ENCODE measurements at regions not wholly inside any gene's neighbourhood (a gene's known extent, or its start where the extent isn't known, plus 50 kb on each side); places are given as distances from the start of the nearest gene placed in this dataset.
"Not testable (repeated sequence)": the region's sequence is repeated elsewhere in the genome, so short reads cannot be mapped to it uniquely, and the experiment has no call there.

GRCh38 chr3:18527691-18528090 lies 102.6 kb upstream of the SATB1 start:
- DNase-seq, result no peak

GRCh38 chr3:18526667-18527066 lies 101.5 kb upstream of the SATB1 start:
- DNase-seq, result peak; percentile 5

DNA sequence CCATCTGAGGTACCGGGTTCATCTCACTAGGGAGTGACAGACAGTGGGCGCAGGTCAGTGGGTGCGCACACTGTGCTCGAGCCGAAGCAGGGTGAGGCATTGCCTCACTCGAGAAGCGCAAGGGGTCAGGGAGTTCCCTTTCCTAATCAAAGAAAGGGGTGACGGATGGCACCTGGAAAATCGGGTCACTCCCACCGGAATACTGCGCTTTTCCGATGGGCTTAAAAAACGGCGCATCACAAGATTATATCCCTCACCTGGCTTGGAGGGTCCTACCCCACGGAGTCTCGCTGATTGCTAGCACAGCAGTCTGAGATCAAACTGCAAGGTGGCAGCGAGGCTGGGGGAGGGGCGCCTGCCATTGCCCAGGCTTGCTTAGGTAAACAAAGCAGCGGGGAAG lies 91.0 kb upstream of the SATB1 start:
- DNase-seq, result not testable (repeated sequence)

DNA sequence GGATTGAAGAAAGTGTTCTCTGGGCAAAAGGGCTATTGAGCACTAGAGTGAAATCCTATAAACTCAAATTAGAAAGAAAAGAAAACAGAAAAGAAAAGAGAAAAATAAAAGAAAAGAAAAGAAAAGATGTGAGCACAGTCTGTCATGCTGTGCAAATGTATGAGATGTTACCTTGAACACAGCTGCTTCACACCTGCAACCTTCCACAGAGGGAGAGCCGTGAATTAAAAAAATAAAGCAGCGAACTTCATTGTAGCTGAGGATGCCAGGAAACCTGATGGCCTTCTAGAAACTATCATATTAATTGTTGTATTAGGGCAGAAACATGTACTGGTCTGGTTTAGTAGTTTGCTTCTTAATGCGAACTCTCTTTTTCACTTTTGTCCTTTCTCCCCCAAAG lies 88.0 kb upstream of the SATB1 start:
- DNase-seq, result no peak

DNA sequence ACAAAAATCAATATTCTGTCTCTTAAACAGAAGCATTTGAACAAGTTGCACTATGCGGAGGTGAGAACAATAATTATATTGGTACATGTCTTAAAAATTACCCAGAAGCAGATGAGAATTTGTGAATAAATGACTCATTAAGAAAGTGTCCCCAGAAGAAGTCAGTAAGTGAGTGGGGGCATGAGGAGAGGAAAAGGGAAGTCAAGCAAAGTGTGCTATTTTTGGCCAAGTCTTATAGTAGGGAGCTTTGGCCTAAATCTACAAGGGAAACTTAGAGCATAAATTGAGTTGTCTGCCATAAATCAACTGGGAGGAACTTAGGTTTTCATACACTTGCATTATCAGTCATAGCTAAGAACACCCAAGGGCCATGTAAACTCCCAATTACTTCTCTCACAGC lies 86.9 kb upstream of the SATB1 start:
- DNase-seq, result peak; percentile 99

DNA sequence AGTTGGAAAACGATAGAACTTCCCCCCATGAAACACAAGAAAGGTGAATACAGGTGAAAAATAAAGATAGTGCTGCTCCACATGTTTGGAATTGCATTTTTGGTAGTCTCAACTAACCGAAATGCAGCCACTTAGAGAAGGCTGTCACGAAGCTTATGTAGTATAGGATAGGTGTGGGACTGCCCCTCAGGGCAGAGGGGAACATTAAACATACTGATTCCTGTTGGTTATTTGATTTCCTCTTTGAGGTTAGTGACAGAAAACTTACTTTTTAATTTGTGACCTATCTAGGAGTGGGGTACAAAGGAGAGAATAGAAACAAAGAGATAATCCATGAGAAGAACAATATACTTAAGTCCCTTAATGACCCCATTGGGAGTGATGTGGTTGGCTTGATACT lies 85.8 kb upstream of the SATB1 start:
- no peak for DNase-seq

GRCh38 chr3:18507333-18507732 lies 82.2 kb upstream of the SATB1 start:
- DNase-seq, result no peak

DNA sequence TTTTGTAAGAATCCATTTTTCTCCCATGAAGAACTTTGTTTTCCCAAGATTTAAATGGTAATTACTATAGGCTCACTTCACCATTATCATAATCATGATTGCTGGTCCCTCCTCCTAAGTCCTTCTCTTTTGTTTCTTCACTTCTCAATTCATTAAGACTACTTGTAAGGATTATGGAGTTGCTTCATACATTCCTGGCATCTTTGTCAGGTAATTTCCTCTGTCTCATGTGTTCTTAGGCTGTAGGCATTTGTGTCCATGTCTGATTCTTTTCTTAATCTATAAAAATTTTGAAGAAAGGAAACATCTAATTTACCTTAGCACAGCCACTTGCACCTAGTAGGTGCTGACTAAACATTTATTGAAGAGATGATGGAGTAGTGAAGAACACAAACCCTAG lies 79.9 kb upstream of the SATB1 start:
- DNase-seq, result no peak

DNA sequence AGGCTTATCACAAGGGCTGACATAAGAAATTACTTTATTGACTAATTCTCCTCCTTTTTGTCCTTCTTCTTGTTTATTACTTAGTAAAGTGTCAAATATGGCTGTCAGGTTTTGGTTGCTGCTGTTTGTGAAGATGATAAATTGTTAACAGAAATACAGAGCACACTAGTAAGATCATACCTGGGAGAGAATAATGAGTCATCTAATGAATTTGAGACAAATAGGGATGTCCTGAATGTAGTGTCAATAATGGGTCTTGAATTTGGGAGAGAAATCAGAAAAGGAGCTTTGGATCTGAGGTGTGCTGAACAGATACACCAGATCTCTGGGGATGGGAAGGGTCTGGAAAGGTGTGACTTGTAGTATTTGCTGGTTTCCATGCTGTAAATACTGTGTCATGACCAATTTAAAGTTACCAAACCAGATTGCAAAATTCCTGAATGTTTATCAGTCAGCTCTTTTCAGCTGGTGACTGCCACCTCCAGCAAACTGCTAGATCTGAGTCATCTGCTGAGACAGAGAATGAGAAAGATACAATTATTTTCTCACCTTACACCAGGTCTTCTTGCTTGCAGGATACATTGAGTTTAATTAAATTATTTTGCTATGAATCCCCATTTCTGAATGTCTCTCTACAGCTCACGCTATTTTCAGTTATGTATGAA lies 76.7 kb upstream of the SATB1 start:
- DNase-seq, result no peak

- DNase-seq, result no peak
These were observed 75.2 kb upstream of the SATB1 start for GRCh38 chr3:18500322-18500721.

GRCh38 chr3:18499301-18499700 lies 74.2 kb upstream of the SATB1 start:
- no peak for DNase-seq

DNA sequence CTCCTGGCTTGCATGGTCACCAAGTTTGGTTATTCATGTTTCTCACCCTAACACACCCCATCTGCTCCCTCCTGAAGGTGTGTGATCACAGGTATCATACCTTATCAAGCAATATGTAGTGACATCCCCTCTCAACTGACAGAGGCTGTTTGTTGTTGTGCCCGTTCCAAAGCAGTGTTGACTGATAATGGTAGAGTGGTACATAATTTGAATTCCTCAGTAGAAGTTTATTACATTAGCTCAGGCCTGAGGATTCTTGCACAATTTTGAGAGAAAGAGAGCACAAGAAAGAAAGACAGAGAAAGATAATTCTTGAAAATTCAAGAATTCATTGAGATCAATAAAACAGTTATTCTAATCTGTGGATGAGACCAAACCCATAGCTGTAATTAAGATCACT lies 69.1 kb upstream of the SATB1 start:
- DNase-seq, result no peak

DNA sequence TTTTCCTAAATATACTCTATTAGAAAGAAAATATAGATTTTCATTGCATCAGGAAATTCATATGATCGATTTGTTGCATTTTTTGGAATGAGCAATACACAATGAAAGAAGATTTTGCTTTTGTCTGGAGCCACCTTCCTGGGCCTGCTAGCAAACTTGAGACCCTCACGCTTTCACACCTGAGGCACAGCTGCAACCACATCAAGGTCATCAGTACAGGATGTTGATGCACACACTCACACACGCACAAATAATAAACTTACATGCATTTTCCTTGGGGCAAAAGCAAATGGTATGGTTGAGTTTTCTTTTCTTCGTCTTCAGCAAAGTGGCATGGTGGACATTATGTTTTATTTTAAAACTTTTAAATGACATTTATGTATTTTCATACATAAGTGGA lies 64.8 kb upstream of the SATB1 start:
- DNase-seq, result no peak

DNA sequence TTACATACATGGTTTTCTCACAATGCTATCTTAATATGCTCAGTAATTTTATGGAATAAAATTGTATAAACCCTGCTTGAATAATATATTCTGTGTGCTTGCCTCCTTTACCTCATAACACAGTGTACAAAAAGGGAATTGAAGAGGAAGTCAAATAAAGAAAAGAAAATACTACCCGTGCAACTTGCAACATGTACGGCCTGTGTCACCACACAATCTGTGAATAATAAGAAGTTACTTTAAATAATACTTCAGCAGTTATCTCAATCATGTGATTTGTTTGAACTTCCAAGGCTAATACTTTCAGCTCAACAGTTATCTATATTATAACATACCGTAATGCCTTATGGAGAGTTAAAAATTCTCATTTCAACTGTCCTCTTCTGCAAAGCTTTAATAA lies 58.1 kb upstream of the SATB1 start:
- peak; percentile 28 for DNase-seq

- peak; percentile 79 for DNase-seq
These were observed 56.9 kb upstream of the SATB1 start for GRCh38 chr3:18481946-18482548.

DNA sequence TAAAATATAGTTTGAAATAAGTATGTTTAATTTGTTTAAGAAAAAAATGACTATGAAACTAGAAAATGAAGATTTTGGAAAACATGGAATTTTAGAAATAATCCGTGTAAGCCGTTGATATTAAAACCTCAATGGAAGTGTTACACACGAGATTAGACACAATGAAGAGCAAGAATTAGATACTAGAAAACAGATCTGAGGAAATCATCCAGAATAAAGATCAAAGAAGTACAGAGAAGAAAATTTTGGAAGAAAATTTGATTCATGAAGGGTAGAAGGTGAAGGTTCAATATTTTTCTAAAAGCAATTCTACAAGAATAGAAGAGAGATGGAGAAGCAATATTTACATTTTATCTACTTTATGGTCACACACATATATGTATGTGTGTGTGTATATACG lies 52.5 kb upstream of the SATB1 start:
- no peak for DNase-seq

Measured in MV-4-11 (cell line).